NCI-H2081 treated with DMSO at 0.1 percent for 48 hours (cell line): ENCODE measurements at regions not wholly inside any gene's neighbourhood (a gene's known extent, or its start where the extent isn't known, plus 50 kb on each side); places are given as distances from the start of the nearest gene placed in this dataset.

ENCODE experiments used
- DNase-seq: peaks from one replicate; lab custom pipeline; 2025; lab: John Stamatoyannopoulos, UW

- no peak for DNase-seq
These were observed 223.0 kb upstream of the MCTP2 start for GRCh38 chr15:94008104-94009074.

GRCh38 chr15:94004697-94005096, 226.7 kb upstream of the MCTP2 start:
- no peak for DNase-seq

GRCh38 chr15:94002041-94002440, 229.3 kb upstream of the MCTP2 start:
- DNase-seq = no peak

- DNase-seq = no peak
These were observed 230.0 kb upstream of the MCTP2 start for GRCh38 chr15:94001255-94001801.

GRCh38 chr15:94000606-94001005, 230.8 kb upstream of the MCTP2 start:
- DNase-seq = no peak

- no peak for DNase-seq
These were observed 234.2 kb upstream of the MCTP2 start for GRCh38 chr15:93997071-93997658.

GRCh38 chr15:93989440-93989998, 241.8 kb upstream of the MCTP2 start:
- no peak for DNase-seq

- no peak for DNase-seq
These were observed 244.3 kb upstream of the MCTP2 start for GRCh38 chr15:93987068-93987467.

- no peak for DNase-seq
These were observed 244.9 kb upstream of the MCTP2 start for GRCh38 chr15:93986400-93986984.

- no peak for DNase-seq
These were observed 245.4 kb upstream of the MCTP2 start for GRCh38 chr15:93985925-93986324.

GRCh38 chr15:93985176-93985575, 246.2 kb upstream of the MCTP2 start:
- no peak for DNase-seq

GRCh38 chr15:93983526-93983925, 247.8 kb upstream of the MCTP2 start:
- no peak for DNase-seq

- no peak for DNase-seq
These were observed 249.1 kb upstream of the MCTP2 start for GRCh38 chr15:93982226-93982727.

- no peak for DNase-seq
These were observed 249.7 kb upstream of the MCTP2 start for GRCh38 chr15:93981706-93982105.

GRCh38 chr15:93980261-93980911, 251.0 kb upstream of the MCTP2 start:
- DNase-seq = no peak

GRCh38 chr15:93974804-93975481, 256.4 kb upstream of the MCTP2 start:
- peak; percentile 21 for DNase-seq

- no peak for DNase-seq
These were observed 258.1 kb upstream of the MCTP2 start for GRCh38 chr15:93973287-93973686.

- no peak for DNase-seq
These were observed 262.6 kb upstream of the MCTP2 start for GRCh38 chr15:93968773-93969172.

- DNase-seq = no peak
These were observed 266.0 kb upstream of the MCTP2 start for GRCh38 chr15:93965304-93965908.

- DNase-seq = no peak
These were observed 276.3 kb upstream of the MCTP2 start for GRCh38 chr15:93954985-93955571.
